ENCODE measurements at regions not wholly inside any gene's neighbourhood (a gene's known extent, or its start where the extent isn't known, plus 50 kb on each side); places are given as distances from the start of the nearest gene placed in this dataset.

DNA sequence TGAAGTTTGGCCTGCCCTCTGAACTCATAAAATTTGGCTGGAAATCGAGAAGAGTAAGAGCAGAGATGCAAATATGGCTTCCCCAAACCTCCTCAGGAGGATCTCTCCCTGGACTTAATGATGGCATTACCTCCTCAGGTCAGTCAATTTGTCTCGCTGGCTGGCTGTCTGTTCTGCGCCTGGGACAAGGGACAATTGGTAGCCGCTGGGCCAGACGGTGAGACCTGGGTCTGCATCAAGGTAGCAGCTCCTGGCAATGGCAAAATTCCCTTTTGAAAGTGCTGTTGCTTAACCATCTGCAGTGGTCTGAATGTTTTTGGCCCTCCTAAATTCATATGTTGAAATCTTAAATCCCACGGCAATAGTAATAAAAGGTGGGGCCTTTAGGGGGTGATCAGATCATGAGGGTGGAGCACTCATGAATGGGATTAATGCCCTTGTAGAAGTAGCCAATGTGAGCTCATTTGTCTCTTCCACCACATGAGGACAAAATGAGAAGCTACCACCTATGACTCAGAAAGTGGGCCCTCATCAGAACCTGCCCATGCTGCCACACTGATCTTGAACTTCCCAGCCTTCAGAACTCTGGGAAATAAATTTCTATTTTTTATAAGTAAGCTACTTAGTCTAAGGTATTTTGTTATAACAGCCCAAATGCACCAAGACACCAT, 439.3 kb upstream of the KLF4 start:
- no peak overlapping the region for H3K9ac ChIP-seq (ENCODE audit: low read length)
- H3K4me1 ChIP-seq (ENCODE audit: control insufficient read depth, insufficient read depth, low read length): no peaks in the 10 kb centered on the region; the same call in 1 of the 2 replicates
- H3K4me3 ChIP-seq (ENCODE audit: low read depth, low read length): no peak overlapping the region
- no peaks in the 10 kb centered on the region for H3K9me3 ChIP-seq (ENCODE audit: control insufficient read depth, insufficient read depth, low read depth, low read length)
- no peaks in the 10 kb centered on the region for H3K36me3 ChIP-seq (ENCODE audit: control insufficient read depth, insufficient read depth, low read length)
- no peaks in the 10 kb centered on the region for H3K27me3 ChIP-seq (ENCODE audit: control insufficient read depth, insufficient read depth, low read length)
- H3K27ac ChIP-seq (ENCODE audit: low read depth, low read length): no peak overlapping the region

DNA sequence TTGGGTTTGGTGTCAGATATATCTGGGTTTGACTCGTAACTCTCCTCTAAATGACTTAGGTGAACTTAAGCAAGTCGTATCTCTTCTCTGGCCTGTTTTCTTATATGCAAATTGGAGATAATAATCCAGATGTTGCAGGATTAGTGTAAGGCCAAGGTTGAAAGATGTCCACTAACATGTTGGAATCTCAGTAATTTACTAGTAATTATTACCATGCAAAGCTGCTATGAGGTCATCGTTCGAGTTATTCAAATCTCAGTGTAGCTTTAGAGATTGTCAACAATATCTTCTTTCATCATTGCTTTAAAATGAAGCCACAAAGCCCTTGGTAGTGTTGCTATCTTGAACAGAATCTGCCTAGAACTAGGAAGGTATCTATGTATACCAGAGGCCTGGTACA, 437.7 kb upstream of the KLF4 start:
- no peaks in the 10 kb centered on the region for H3K36me3 ChIP-seq (ENCODE audit: control insufficient read depth, insufficient read depth, low read length)
- no peak overlapping the region for H3K9ac ChIP-seq (ENCODE audit: low read length)
- H3K4me1 ChIP-seq (ENCODE audit: control insufficient read depth, insufficient read depth, low read length): no peaks in the 10 kb centered on the region; the same call in 1 of the 2 replicates
- H3K27me3 ChIP-seq (ENCODE audit: control insufficient read depth, insufficient read depth, low read length): no peaks in the 10 kb centered on the region
- no peaks in the 10 kb centered on the region for H3K9me3 ChIP-seq (ENCODE audit: control insufficient read depth, insufficient read depth, low read depth, low read length)
- H3K27ac ChIP-seq (ENCODE audit: low read depth, low read length): no peak overlapping the region
- H3K4me3 ChIP-seq (ENCODE audit: low read depth, low read length): no peak overlapping the region

DNA sequence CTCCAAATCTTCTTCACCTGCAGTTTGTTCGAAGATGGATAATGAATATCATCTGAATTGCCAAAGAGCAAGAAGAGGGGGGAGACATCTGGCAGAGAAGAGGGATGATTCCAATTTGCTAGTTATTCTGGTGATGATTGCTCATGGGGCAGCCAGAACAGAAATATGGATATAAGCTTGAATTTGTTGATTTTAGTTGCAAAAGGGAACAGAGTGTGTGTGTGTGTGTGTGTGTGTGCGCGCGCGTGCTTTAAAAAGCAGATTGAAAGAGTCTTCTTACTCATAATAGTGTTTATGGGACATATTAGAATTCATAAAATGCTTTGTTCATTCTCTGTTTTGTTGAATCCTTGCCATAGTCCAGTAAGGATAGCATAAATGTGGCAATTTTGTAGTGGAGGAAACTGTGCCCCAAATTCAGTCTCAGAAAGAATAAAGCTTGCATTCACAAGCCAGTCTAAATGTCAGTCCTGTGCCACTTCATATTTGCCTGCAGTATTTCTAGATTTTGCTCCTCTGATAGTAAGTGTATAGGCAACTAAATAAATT, 436.3 kb upstream of the KLF4 start:
- H3K27me3 ChIP-seq (ENCODE audit: control insufficient read depth, insufficient read depth, low read length): no peaks in the 10 kb centered on the region
- H3K9me3 ChIP-seq (ENCODE audit: control insufficient read depth, insufficient read depth, low read depth, low read length): no peaks in the 10 kb centered on the region
- H3K4me3 ChIP-seq (ENCODE audit: low read depth, low read length): no peak overlapping the region
- H3K27ac ChIP-seq (ENCODE audit: low read depth, low read length): no peak overlapping the region
- H3K4me1 ChIP-seq (ENCODE audit: control insufficient read depth, insufficient read depth, low read length): no peaks in the 10 kb centered on the region
- H3K36me3 ChIP-seq (ENCODE audit: control insufficient read depth, insufficient read depth, low read length): no peaks in the 10 kb centered on the region
- H3K9ac ChIP-seq (ENCODE audit: low read length): no peak overlapping the region

DNA sequence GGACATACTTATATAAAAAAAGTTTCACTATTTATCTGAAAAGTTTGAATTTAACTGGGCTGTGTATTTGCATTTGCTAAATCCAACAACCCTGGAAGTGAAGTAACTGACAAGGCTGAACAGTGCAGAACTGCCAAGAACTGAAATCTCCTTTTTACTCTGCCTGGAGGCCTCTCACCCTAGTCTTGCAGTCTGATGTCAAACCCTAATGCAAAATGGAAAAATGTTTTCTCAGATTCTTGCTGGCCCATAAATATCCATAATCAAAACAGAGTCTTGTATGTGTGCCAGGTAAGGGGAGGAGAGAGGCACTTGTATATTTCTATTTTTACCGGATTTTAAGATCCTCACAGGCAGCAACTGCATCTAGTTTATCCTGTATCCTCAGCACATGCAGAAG, 432.7 kb upstream of the KLF4 start:
- H3K4me1 ChIP-seq (ENCODE audit: control insufficient read depth, insufficient read depth, low read length): no peaks in the 10 kb centered on the region
- H3K27ac ChIP-seq (ENCODE audit: low read depth, low read length): no peak overlapping the region
- H3K27me3 ChIP-seq (ENCODE audit: control insufficient read depth, insufficient read depth, low read length): no peaks in the 10 kb centered on the region
- no peak overlapping the region for H3K4me3 ChIP-seq (ENCODE audit: low read depth, low read length)
- no peaks in the 10 kb centered on the region for H3K36me3 ChIP-seq (ENCODE audit: control insufficient read depth, insufficient read depth, low read length)
- H3K9me3 ChIP-seq (ENCODE audit: control insufficient read depth, insufficient read depth, low read depth, low read length): no peaks in the 10 kb centered on the region
- no peak overlapping the region for H3K9ac ChIP-seq (ENCODE audit: low read length)

DNA sequence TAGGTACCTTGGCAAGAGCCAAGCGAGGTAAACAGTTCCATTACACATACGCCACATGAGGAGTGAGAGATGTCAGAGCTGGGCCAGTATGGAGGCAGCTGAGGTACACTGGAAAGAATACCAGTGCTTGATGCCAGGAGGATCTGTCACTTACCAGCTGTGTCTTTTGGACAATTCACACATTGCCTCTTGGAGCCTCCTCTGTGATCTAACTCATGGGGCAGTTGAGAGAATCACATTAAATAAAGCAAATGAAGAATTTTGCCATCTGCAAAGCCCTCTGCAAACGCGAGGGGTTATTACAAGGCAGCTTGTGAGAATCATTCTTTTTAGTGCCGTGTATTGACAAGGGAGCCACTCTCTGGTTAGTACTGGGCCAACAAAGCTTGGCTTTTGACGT, 429.7 kb upstream of the KLF4 start:
- Histone ChIP-seq H3K27me3 (ENCODE audit: control insufficient read depth, insufficient read depth, low read length) (no peaks in the 10 kb centered on the region), H3K36me3 (ENCODE audit: control insufficient read depth, insufficient read depth, low read length) (no peaks in the 10 kb centered on the region), H3K4me1 (ENCODE audit: control insufficient read depth, insufficient read depth, low read length) (no peaks in the 10 kb centered on the region), H3K27ac (ENCODE audit: low read depth, low read length) (no peak overlapping the region), H3K4me3 (ENCODE audit: low read depth, low read length) (no peak overlapping the region), H3K9ac (ENCODE audit: low read length) (no peak overlapping the region), H3K9me3 (ENCODE audit: control insufficient read depth, insufficient read depth, low read depth, low read length) (0 out of 2 replicates have a peak, but pooled peaks cover 7% of the 10 kb centered on the region)

DNA sequence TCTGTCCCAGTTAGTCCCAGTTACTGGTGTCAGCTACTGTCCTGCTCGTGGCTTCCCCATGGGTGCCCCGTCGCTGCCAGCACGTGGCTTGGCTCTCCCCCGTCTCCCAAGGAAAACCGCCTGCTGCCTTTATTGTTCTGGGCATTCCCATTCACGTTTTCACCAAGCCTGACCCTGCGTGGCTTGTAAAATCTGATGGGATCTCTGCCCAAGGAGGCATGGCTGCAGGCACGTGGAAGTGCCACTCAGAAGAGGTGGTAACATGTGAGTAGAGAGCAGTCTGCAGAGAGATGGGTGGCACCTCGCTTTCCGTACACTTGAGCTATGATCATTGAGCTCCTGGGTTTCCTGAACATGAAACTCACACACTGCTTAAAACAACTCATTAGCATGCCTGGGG, 429.2 kb upstream of the KLF4 start:
- no peak overlapping the region for H3K9ac ChIP-seq (ENCODE audit: low read length)
- 0 out of 2 replicates have a peak, but pooled peaks cover 7% of the 10 kb centered on the region for H3K9me3 ChIP-seq (ENCODE audit: control insufficient read depth, insufficient read depth, low read depth, low read length)
- H3K27me3 ChIP-seq (ENCODE audit: control insufficient read depth, insufficient read depth, low read length): no peaks in the 10 kb centered on the region
- H3K4me1 ChIP-seq (ENCODE audit: control insufficient read depth, insufficient read depth, low read length): no peaks in the 10 kb centered on the region
- no peak overlapping the region for H3K27ac ChIP-seq (ENCODE audit: low read depth, low read length)
- H3K36me3 ChIP-seq (ENCODE audit: control insufficient read depth, insufficient read depth, low read length): no peaks in the 10 kb centered on the region
- no peak overlapping the region for H3K4me3 ChIP-seq (ENCODE audit: low read depth, low read length)

DNA sequence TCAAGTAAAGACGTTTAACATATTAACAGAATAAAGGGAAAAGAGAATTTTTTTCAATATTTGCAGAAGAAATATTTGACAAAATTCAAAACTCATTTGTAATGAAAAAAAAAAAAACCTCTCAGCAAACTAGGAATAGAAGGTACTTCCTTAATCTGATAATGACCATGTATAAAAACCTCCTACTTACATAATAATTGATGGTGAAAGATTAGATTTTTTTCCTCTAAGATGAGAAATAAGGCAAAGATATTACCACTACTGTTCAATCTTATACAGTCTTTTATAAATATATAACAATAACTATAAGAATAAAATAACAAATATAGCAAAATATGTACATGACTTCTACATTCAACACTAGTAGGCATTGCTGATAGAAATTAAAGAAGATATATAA, 424.6 kb upstream of the KLF4 start:
- H3K4me1 ChIP-seq (ENCODE audit: control insufficient read depth, insufficient read depth, low read length): no peaks in the 10 kb centered on the region
- H3K36me3 ChIP-seq (ENCODE audit: control insufficient read depth, insufficient read depth, low read length): no peaks in the 10 kb centered on the region
- no peak overlapping the region for H3K9ac ChIP-seq (ENCODE audit: low read length)
- no peaks in the 10 kb centered on the region for H3K27me3 ChIP-seq (ENCODE audit: control insufficient read depth, insufficient read depth, low read length)
- H3K27ac ChIP-seq (ENCODE audit: low read depth, low read length): no peak overlapping the region
- no peak overlapping the region for H3K4me3 ChIP-seq (ENCODE audit: low read depth, low read length)
- H3K9me3 ChIP-seq (ENCODE audit: control insufficient read depth, insufficient read depth, low read depth, low read length): peaks cover 14% of the 10 kb centered on the region; the same call in 1 of the 2 replicates

DNA sequence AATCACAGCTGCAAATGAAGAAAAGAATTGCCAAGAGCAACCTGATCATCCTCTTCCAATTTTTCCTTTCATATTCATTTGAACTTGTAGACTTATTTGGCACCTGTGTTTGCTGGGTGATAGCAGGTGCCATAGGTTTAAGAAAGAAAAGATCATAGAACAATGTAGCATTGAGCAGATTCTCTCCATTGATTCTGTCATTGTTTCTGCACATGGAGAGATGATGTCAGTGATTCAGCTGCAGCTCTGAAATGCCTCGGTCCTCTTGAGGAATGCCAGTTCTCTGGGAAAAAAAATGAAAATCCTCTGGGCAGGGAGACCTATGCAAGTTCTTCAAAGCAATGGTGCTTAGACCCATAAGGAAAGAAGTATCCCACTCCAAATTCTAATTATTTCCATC, 418.1 kb upstream of the KLF4 start:
- H3K4me1 ChIP-seq (ENCODE audit: control insufficient read depth, insufficient read depth, low read length): no peaks in the 10 kb centered on the region
- H3K4me3 ChIP-seq (ENCODE audit: low read depth, low read length): no peak overlapping the region
- H3K36me3 ChIP-seq (ENCODE audit: control insufficient read depth, insufficient read depth, low read length): no peaks in the 10 kb centered on the region
- peaks cover 3% of the 10 kb centered on the region; the same call in 1 of the 2 replicates for H3K9me3 ChIP-seq (ENCODE audit: control insufficient read depth, insufficient read depth, low read depth, low read length)
- no peak overlapping the region for H3K27ac ChIP-seq (ENCODE audit: low read depth, low read length)
- H3K27me3 ChIP-seq (ENCODE audit: control insufficient read depth, insufficient read depth, low read length): no peaks in the 10 kb centered on the region
- no peak overlapping the region for H3K9ac ChIP-seq (ENCODE audit: low read length)

DNA sequence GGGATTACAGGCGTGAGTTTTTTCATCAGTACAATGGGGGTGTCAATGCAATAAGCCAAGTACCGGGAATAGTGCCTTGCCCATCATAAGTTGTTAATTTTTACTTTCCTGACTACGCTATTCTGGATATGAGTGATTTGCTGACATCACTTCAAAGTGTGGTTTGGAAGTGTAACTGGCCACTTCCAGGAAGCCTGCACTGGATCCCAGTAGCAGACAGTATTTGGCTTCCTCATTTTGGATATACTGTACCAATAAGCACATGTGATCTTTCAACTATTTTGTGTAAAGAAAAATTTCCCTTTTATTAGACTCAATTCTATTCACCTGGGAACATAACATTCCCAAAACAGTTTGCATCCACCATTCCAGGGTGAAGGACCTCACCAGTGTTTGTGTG, 417.7 kb upstream of the KLF4 start:
- Histone ChIP-seq H3K27me3 (ENCODE audit: control insufficient read depth, insufficient read depth, low read length) (no peaks in the 10 kb centered on the region), H3K36me3 (ENCODE audit: control insufficient read depth, insufficient read depth, low read length) (no peaks in the 10 kb centered on the region), H3K4me3 (ENCODE audit: low read depth, low read length) (no peak overlapping the region), H3K27ac (ENCODE audit: low read depth, low read length) (no peak overlapping the region), H3K9me3 (ENCODE audit: control insufficient read depth, insufficient read depth, low read depth, low read length) (peaks cover 1% of the 10 kb centered on the region; the same call in 1 of the 2 replicates), H3K4me1 (ENCODE audit: control insufficient read depth, insufficient read depth, low read length) (no peaks in the 10 kb centered on the region), H3K9ac (ENCODE audit: low read length) (no peak overlapping the region)

DNA sequence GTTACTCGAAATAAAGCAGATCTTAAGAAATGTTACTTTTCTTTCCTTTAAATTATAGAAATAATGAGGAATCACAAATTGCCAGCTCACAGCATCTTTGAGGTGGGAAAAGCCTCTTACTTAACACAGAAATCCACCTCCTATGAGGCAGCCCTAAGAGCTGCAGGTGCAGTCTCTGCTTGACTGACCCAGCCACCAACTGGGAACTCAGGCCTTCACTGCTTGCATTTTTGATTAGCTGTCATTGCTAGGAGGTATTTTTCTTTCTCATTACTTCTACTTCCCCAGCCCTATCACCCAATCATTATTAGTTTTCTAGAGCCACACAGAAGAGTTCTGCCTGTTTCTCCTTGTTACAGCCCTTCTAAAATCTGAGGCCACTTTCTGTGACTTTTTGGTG, 416.5 kb upstream of the KLF4 start:
- H3K4me3 ChIP-seq (ENCODE audit: low read depth, low read length): no peak overlapping the region
- no peaks in the 10 kb centered on the region for H3K36me3 ChIP-seq (ENCODE audit: control insufficient read depth, insufficient read depth, low read length)
- H3K9me3 ChIP-seq (ENCODE audit: control insufficient read depth, insufficient read depth, low read depth, low read length): no peaks in the 10 kb centered on the region; the same call in 1 of the 2 replicates
- no peaks in the 10 kb centered on the region for H3K27me3 ChIP-seq (ENCODE audit: control insufficient read depth, insufficient read depth, low read length)
- H3K9ac ChIP-seq (ENCODE audit: low read length): no peak overlapping the region
- H3K4me1 ChIP-seq (ENCODE audit: control insufficient read depth, insufficient read depth, low read length): no peaks in the 10 kb centered on the region
- H3K27ac ChIP-seq (ENCODE audit: low read depth, low read length): no peak overlapping the region

DNA sequence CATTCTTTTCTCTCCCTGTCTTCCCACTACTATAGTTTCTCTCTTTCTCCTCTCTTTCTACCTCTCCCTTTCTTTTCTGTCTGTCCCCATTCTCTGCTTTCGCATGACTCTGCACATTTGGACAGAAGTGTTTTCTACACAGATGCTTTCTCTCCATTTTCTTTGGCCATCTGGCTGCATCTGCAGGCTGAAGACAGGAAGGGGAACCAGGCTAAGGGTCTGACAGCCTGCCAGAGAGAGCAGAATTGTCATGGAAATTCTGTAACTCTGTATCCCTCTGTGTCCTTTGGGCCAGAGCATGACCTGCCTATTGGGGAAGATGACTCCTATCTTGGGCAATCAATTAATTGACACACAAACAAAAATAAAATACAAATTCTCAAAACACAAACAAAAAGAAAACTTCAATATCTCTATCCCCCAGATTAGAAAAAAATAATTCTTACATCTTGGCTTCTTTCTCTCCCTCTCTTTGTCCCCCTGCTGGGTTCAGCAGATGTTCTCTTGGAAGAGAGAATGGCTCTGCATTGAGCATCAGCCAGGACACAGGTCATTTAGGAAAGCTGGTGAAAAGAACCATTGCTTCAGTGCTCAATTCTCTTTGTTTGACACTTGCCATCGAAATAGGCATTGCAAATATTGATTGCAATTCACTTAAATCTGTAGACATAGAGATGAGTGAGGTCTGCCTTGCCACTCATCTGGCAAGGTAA, 415.9 kb upstream of the KLF4 start:
- Histone ChIP-seq H3K27ac (ENCODE audit: low read depth, low read length) (no peak overlapping the region), H3K4me3 (ENCODE audit: low read depth, low read length) (no peak overlapping the region), H3K36me3 (ENCODE audit: control insufficient read depth, insufficient read depth, low read length) (no peaks in the 10 kb centered on the region), H3K27me3 (ENCODE audit: control insufficient read depth, insufficient read depth, low read length) (no peaks in the 10 kb centered on the region), H3K4me1 (ENCODE audit: control insufficient read depth, insufficient read depth, low read length) (no peaks in the 10 kb centered on the region), H3K9ac (ENCODE audit: low read length) (no peak overlapping the region), H3K9me3 (ENCODE audit: control insufficient read depth, insufficient read depth, low read depth, low read length) (no peaks in the 10 kb centered on the region; the same call in 1 of the 2 replicates)

Data from HUES6 (cell line).